DMS153 treated with DMSO at 0.1 percent for 48 hours (cell line): ENCODE measurements at regions not wholly inside any gene's neighbourhood (a gene's known extent, or its start where the extent isn't known, plus 50 kb on each side); places are given as distances from the start of the nearest gene placed in this dataset.

Experiments
- DNase-seq: peaks from one replicate; lab custom pipeline; 2025; ENCODE audit not compliant: unreplicated experiment; lab: John Stamatoyannopoulos, UW

DNA sequence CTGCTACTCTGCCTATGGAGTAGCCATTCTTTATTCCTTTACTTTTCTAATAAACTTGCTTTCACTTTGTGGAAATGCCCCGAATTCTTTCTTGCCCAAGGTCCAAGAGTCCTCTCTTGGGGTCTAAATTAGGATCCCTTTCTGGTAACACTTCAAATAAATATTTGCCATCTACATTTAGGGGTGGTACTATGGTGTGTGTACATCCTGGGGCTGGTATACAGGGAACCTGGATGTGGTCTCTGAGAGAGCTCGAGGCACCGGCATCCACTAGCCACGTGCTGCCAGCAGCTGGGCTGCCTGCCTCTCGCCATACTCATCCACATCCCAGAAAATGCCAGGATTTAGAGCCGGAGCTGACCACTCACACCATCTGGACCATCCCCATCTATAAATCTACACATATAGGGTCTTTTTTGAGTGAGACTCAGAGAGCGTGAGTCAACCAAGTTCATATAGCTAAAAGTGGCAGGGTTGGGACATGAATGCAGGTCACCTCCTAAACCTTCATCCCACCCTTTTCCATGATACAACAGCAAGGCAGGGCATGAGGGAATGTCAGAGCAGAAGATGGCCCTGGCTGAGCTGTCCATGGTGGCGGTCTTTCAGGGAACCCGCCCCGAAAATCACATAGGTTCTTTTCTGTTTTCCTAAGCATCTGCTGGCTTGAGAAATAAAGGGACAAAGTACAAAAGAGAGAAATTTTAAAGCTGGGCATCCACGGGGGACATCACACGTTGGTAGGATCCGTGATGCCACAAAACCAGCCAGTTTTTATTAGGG is 76.6 kb upstream of the F3 start:
- DNase-seq = no peak

DNA sequence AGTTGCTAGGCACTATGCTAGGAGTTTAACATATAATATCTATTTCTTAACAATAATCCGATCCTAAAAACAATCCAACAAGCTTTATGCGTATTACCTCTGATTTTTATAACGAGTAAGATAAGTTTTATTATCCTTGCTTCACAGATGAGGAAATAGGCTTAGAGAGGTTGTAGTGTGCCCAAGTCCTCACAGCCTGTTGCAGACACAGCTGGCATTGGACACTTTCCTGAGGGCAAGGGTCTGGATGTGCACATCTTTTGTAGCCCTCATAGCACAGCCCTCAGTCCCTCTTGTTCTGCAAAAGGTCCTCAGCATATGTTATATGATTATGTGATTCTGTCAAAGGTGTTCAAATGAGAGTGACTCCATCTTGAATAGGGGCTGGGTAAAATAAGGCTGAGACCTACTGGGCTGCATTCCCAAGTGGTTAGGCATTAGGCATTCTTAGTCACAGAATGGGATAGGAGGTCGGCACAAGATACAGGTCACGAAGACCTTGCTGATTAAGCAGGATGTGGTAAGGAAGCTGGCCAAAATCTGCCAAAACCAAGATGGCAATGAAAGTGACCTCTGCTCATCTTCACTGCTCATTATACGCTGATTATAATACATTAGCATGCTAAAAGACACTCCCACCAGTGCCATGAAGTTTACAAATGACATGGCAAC is 75.7 kb upstream of the F3 start:
- no peak for DNase-seq

- DNase-seq = no peak
Measured at GRCh38 chr1:94616506-94616905, 74.9 kb upstream of the F3 start.

DNA sequence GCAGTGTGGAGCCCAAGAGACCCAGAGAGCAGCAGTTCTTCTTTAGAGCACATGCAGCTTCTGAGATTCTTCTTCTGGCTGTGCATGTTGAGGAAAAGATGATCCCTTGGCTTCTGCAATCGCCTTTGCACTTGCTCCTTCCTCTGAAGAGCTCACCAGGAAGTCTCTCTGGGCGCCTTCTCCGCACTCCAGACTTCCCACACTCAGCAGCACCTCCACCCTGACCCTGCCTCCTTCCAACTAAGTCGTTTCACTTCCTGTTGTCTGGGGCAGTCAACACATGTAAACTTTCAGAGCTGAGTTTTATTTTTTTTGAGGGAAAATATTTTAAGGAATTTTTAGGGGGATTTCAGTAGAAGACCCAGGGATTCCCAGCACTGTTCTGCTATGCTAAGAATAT is 73.4 kb upstream of the F3 start:
- no peak for DNase-seq

DNA sequence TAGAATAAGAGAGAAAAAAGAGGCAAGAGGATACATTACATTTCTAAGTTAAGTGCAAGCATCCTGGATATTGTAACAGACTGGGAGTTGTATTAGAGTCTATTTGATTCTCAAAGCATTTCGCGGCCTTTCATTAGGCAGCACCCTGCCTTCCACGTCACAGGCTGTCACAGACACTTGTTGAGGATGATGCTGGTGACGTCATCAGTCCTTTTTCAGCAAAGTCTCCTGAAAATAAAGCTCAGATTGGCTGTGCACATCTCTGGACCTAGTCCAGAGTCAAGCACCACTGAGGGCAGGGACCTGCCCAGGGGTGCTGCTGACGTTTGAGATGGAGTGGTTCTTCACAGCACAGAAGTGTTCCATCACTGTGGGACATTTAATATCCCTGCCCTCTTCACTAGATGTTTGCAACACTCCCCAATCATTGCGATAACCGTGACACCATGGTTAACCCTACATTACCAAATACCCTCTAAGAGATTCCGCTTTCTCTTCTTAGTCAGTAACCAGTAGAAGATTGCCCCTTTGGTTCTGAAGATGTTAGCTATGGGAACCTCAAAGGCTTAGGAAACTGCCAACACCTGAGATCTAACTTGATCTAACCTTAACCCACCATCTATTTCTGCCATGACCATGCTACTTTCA is 72.7 kb upstream of the F3 start:
- no peak for DNase-seq

GRCh38 chr1:94612525-94613204 is 71.1 kb upstream of the F3 start:
- no peak for DNase-seq

- no peak for DNase-seq
Measured at GRCh38 chr1:94611681-94612475, 70.3 kb upstream of the F3 start.

GRCh38 chr1:94609619-94610018 is 68.1 kb upstream of the F3 start:
- DNase-seq = no peak

DNA sequence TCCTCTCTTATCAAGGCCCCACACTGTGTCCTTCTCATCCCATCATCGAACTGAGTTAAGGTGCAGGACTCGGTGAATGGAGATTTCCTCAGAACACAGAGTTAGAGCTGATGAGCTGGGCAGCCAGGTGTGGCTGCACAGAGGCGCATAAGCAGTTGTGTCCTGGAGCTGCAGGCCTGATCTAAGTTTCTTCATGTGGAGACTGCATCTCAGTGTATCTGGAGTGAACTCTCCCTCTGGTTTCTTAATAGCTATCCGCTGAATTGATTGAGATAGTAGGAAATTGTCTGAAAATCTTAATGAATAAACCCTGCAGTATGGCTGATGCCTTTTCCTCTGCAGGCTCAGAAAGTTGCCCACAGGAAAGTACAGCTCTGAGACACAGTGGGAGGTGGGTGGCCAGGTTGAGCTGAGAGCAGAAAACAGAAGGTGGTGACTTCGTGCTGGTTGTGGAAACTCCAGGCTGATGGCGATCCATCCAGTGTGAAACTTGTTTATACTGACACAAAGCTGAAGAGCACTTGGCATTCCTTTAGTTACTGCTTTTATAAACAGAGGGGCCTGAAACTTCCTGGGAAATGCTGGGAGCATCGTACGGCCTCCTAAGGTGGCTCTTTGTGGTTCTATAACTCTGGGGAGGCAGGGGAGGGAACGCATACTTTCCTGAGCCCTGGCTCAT is 67.4 kb upstream of the F3 start:
- no peak for DNase-seq

GRCh38 chr1:94608142-94608851 is 66.7 kb upstream of the F3 start:
- DNase-seq = no peak

GRCh38 chr1:94607398-94607797 is 65.8 kb upstream of the F3 start:
- DNase-seq = no peak

- no peak for DNase-seq
Measured at GRCh38 chr1:94606471-94606870, 64.9 kb upstream of the F3 start.

- DNase-seq = no peak
Measured at GRCh38 chr1:94603663-94604062, 62.1 kb upstream of the F3 start.

- DNase-seq = no peak
Measured at GRCh38 chr1:94602802-94603625, 61.5 kb upstream of the F3 start.

- DNase-seq = no peak
Measured at GRCh38 chr1:94602316-94602715, 60.8 kb upstream of the F3 start.

- no peak for DNase-seq
Measured at GRCh38 chr1:94600556-94600955, 59.0 kb upstream of the F3 start.

DNA sequence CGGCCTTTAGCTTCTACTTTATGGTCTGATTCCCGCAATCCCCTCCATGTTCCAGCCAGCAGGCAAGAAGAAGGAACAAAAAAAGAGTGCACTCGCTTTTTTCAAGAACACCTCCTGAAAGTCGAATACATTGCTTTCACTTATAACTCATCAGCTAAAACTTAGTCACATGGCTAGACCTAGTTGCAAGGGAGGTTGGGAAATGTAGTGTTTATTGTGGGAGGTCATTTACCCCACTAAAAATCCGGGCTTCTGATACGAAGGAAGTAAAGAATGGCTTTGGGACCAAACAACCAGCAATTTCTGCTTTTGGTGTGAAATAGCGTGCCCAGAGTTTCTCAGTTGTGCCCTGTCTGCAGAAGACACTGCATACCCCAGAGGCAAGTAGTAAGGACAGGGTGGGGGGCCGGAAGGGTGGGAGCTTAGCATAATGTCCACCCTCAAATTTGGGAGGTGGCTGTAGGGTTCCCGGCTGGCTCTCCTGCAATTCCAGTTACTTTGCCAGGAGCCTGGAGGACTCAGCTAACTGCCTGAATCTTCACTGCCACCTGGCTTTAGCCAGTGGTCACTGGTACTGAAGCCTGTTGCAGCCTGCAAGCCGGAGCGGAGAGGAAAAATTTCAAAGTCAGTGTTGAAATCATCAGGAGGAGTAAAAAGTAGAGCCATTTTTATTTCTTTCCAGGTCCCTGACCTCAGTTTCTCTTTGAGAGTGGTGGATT is 57.7 kb upstream of the F3 start:
- no peak for DNase-seq

DNA sequence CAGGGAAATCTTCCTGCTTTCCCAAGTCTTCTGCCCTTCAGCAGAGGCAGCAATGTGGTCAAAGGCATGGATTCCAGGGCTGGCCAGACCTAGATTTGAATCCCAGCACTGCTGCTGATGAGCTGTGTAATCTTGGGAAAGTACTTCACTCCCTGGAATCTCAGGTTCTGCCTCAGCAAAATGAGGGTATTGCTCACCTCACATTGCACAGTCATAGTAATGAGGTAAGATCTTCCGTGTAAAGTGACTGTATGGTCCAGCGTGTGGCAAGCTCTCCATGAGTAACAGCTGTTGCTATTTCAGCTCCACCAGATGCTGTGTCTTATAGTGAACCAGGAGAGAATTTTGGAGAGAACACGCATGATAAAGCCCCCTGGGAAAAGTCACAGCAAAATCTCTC is 56.1 kb upstream of the F3 start:
- no peak for DNase-seq
